ENCODE measurements at regions not wholly inside any gene's neighbourhood (a gene's known extent, or its start where the extent isn't known, plus 50 kb on each side); places are given as distances from the start of the nearest gene placed in this dataset.

- ATAC-seq (no peak), DNase-seq (ENCODE audit: low read depth in 1 of 2, low spot score in 1 of 2) (no peak), FAIRE-seq (no peak)
- no peak overlapping the region for H3K27ac ChIP-seq
- ChIA-PET CTCF (no interaction called here), POLR2A (no interaction called here)
- H3K4me2 ChIP-seq, result no peak overlapping the region
- TF ChIP-seq SREBF2 (IDR thresholded peaks at IDR 0.05) (no peak), KDM5A (IDR thresholded peaks at IDR 0.05) (no peak), JUN (IDR thresholded peaks at IDR 0.05) (no peak), HEYL (CRISPR knock-in tag; IDR thresholded peaks at IDR 0.05) (no peak), BHLHE40 (IDR thresholded peaks at IDR 0.05; ENCODE audit: low read depth, low read length) (no peak), MYC (IDR thresholded peaks at IDR 0.05; ENCODE audit: borderline replicate concordance, low read length) (no peak), ELK1 (IDR thresholded peaks at IDR 0.05; ENCODE audit: low read depth, low read length) (no peak), HOXB13 (CRISPR knock-in tag; IDR thresholded peaks at IDR 0.05; ENCODE audit: low read depth) (no peak), E2F6 (IDR thresholded peaks at IDR 0.05; ENCODE audit: borderline replicate concordance, low read depth) (no peak), FOSL2 (IDR thresholded peaks at IDR 0.05) (no peak), FOSL2 (CRISPR knock-in tag; IDR thresholded peaks at IDR 0.05) (no peak)
- TF ChIP-seq, protein P1, sequence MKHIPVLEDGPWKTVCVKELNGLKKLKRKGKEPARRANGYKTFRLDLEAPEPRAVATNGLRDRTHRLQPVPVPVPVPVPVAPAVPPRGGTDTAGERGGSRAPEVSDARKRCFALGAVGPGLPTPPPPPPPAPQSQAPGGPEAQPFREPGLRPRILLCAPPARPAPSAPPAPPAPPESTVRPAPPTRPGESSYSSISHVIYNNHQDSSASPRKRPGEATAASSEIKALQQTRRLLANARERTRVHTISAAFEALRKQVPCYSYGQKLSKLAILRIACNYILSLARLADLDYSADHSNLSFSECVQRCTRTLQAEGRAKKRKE (CRISPR knock-in tag; IDR thresholded peaks at IDR 0.05; ENCODE audit: low read depth), result no peak
- TF ChIP-seq, protein P2, sequence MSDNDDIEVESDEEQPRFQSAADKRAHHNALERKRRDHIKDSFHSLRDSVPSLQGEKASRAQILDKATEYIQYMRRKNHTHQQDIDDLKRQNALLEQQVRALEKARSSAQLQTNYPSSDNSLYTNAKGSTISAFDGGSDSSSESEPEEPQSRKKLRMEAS (IDR thresholded peaks at IDR 0.05), result no peak
- WGBS (ENCODE audit: missing lambda C conversion rate), result 100% methylated on average over 1 of the region's 1 CpG
- no peaks in the 10 kb centered on the region for H3K9me3 ChIP-seq
- H3K4me1 ChIP-seq, result peaks cover 7% of the 10 kb centered on the region; the same call in 2 of the 3 replicates
- H3K4me3 ChIP-seq, result no peak overlapping the region
These were observed 88.3 kb upstream of the SLC22A23 start for GRCh38 chr6:3545156-3545555.

DNA sequence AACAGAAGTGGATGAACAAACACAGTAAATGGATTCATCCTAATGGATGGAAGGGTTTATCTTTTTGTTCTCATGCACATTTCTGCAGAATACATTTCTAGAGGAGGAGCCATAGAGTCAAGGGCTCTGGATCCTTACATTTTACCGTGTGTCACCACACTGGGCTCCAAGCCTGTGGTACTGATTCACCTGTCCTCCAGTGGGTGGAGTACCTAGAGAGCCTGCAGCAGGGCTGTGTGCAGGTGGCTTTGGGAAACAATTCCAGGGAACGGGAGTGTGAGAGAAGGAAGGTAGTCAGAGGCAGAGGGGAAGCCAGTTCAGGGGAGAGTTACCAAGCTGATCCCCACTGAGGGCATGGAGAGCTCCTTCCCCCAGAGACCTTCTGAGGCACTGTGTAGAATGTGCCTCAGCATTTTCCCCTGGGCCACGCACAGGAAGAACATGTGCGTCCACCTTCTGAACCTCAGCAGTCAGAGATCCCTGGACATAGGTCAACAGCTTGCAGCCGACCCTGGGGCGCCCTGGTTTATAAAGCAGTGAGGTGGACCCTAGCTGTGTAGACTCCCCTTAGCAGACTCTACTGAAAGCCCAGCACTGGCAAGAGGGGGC, 85.3 kb upstream of the SLC22A23 start:
- WGBS (ENCODE audit: missing lambda C conversion rate), result 70% methylated on average over 6 of the region's 6 CpGs

More for the DNA sequence above, 85.3 kb upstream of the SLC22A23 start:
- CTCF ChIA-PET, result no interaction called here
- ATAC-seq (no peak), DNase-seq (ENCODE audit: low read depth in 1 of 2, low spot score in 1 of 2) (no peak), FAIRE-seq (no peak)
- Histone ChIP-seq H3K27ac (no peak overlapping the region), H3K4me1 (peaks cover 7% of the 10 kb centered on the region; the same call in 2 of the 3 replicates), H3K4me3 (no peak overlapping the region), H3K4me2 (no peak overlapping the region), H3K9me3 (no peaks in the 10 kb centered on the region)
- TF ChIP-seq ESRRA (IDR thresholded peaks at IDR 0.05; ENCODE audit: borderline replicate concordance, low read length) (no peak), RNF2 (IDR thresholded peaks at IDR 0.05; ENCODE audit: borderline replicate concordance, low read depth) (no peak), HMGXB4 (CRISPR knock-in tag; IDR thresholded peaks at IDR 0.05; ENCODE audit: borderline replicate concordance) (no peak), FOSB (CRISPR knock-in tag; IDR thresholded peaks at IDR 0.05) (no peak), CBX2 (IDR thresholded peaks at IDR 0.05; ENCODE audit: borderline replicate concordance, low read depth) (no peak), PHF8 (IDR thresholded peaks at IDR 0.05; ENCODE audit: borderline replicate concordance, low read depth) (no peak), GATA3 (IDR thresholded peaks at IDR 0.05; ENCODE audit: borderline replicate concordance) (no peak), USF2 (IDR thresholded peaks at IDR 0.05) (no peak), CBX8 (IDR thresholded peaks at IDR 0.05) (no peak), TFCP2L1 (CRISPR knock-in tag; IDR thresholded peaks at IDR 0.05) (no peak), POLR2AphosphoS2 (conservative IDR thresholded peaks at IDR 0.05; ENCODE audit: low read length) (no peak), MAFK (IDR thresholded peaks at IDR 0.05; ENCODE audit: partially characterized antibody) (no peak), ELK1 (IDR thresholded peaks at IDR 0.05; ENCODE audit: low read depth, low read length) (no peak), EHF (CRISPR knock-in tag; IDR thresholded peaks at IDR 0.05) (no peak), HDAC2 (IDR thresholded peaks at IDR 0.05) (no peak)
- TF ChIP-seq, protein P1 (CRISPR knock-in tag; IDR thresholded peaks at IDR 0.05; ENCODE audit: low read depth), result no peak
- POLR2A ChIA-PET, result no interaction called here
